Activated CD8-positive, alpha-beta T cell treated with anti-CD3 and anti-CD28 coated beads for 36 hours (primary cell): ENCODE measurements at regions not wholly inside any gene's neighbourhood (a gene's known extent, or its start where the extent isn't known, plus 50 kb on each side); places are given as distances from the start of the nearest gene placed in this dataset.

Source experiments
- ATAC-seq: fragments of 200-7000 bp; cut with Tn5 transposase; one replicate; pipeline ENCODE4 v1.10.0; 2021; ENCODE audit warnings: mild to moderate bottlenecking, moderate library complexity
- CTCF ChIA-PET: fragments of 350-600 bp; sonication (Branson Sonifier 250); formaldehyde crosslinking; loops from one replicate; lab custom pipeline; 2021; ENCODE audit warnings: antibody characterized with exemption; lab: Charles Lee
- POLR2A ChIA-PET: fragments of 350-600 bp; sonication (Branson Sonifier 250); formaldehyde crosslinking; loops from one replicate; lab custom pipeline; 2021; ENCODE audit warnings: antibody characterized with exemption; lab: Charles Lee
- DNase-seq: peaks from one replicate; pipeline ENCODE4 v3.0.0-alpha.2; 2020
- H3K27ac Mint-ChIP-seq: one replicate; pipeline ENCODE4 v1.8.0; 2021; ENCODE audit warnings: mild to moderate bottlenecking, mixed read lengths
- H3K27me3 Mint-ChIP-seq: one replicate; pipeline ENCODE4 v1.8.0; 2021; ENCODE audit warnings: mixed read lengths
- H3K36me3 Mint-ChIP-seq: one replicate; pipeline ENCODE4 v1.8.0; 2021; ENCODE audit warnings: low read depth, mixed read lengths
- H3K4me1 Mint-ChIP-seq: one replicate; pipeline ENCODE4 v1.8.0; 2021; ENCODE audit warnings: low read depth, mixed read lengths
- H3K4me3 Mint-ChIP-seq: one replicate; pipeline ENCODE4 v1.8.0; 2021; ENCODE audit warnings: mild to moderate bottlenecking, moderate library complexity, mixed read lengths
- H3K9me3 Mint-ChIP-seq: one replicate; pipeline ENCODE4 v1.8.0; 2021; ENCODE audit warnings: mixed read lengths
- intact Hi-C: fragments of 100-400 bp; cut with micrococcal nuclease; formaldehyde crosslinking; loops from one replicate; pipeline ENCODE4 v1.10.0; 2022
- TF ChIP-seq, protein P1 (sequence below): fragments of 200-600 bp; IDR thresholded peaks from one replicate; pipeline ENCODE4 v1.8.0; 2022; ENCODE audit warnings: antibody characterized with exemption, mild to moderate bottlenecking

DNA sequence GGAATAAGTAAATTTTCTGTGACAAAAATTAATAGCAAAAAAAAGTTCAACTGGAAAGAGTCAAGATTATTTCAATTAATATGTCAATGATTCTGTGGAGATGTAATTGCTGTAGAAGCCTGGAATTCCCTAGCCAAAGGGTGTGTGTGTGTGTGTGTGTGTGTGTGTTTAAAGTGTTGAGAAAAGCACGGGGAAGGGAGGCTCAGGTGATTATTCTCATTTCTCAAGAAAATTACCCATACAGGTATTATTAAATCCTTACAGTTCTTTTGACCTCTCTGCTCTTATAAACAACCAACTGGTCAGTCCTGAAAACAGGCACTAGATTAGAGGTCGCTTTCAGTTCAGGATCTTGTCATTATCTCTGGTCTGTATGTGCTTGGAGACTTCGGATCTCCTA lies 129.3 kb upstream of the SASH1 start:
- Mint-ChIP-seq H3K4me3 (no peak overlapping the region), H3K4me1 (no peaks in the 10 kb centered on the region), H3K27me3 (peaks cover 56% of the 10 kb centered on the region), H3K36me3 (no peaks in the 10 kb centered on the region), H3K27ac (no peak overlapping the region), H3K9me3 (no peaks in the 10 kb centered on the region)
- TF ChIP-seq, protein P1, sequence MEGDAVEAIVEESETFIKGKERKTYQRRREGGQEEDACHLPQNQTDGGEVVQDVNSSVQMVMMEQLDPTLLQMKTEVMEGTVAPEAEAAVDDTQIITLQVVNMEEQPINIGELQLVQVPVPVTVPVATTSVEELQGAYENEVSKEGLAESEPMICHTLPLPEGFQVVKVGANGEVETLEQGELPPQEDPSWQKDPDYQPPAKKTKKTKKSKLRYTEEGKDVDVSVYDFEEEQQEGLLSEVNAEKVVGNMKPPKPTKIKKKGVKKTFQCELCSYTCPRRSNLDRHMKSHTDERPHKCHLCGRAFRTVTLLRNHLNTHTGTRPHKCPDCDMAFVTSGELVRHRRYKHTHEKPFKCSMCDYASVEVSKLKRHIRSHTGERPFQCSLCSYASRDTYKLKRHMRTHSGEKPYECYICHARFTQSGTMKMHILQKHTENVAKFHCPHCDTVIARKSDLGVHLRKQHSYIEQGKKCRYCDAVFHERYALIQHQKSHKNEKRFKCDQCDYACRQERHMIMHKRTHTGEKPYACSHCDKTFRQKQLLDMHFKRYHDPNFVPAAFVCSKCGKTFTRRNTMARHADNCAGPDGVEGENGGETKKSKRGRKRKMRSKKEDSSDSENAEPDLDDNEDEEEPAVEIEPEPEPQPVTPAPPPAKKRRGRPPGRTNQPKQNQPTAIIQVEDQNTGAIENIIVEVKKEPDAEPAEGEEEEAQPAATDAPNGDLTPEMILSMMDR: no peak
- ChIA-PET CTCF (interaction anchor here (0.6 kb wide), 1 partner anchor 298 kb away, joined by 3 read pairs; no protein-coding TSS in a partner anchor), POLR2A (no interaction called here)
- ATAC-seq: no peak
- no peak for DNase-seq
- intact Hi-C loops: no loop called here

DNA sequence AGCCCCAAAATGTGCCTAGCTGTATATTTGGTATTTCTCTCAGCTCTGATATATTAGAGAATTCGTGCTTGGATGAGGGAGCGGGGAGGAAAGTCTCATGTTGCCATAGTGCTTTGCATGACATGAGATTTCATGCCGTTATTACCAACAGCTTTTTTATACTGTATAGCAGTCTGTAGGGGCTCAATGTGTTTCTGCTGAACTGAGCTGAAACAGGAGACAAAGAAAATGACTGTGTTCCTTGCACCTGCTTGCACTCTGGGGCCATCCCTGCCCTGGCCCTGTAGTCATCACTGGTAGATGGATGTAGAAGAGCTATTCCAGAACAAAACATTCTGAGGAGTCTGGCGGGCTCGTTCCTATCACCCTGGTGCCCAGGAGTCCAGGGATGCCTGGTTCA lies 128.0 kb upstream of the SASH1 start:
- DNase-seq (no peak), ATAC-seq (no peak)
- H3K4me3 Mint-ChIP-seq: no peak overlapping the region
- ChIA-PET CTCF (no interaction called here), POLR2A (no interaction called here)
- intact Hi-C loops: no loop called here
- H3K4me1 Mint-ChIP-seq: no peaks in the 10 kb centered on the region
- peaks cover 51% of the 10 kb centered on the region for H3K27me3 Mint-ChIP-seq
- TF ChIP-seq, protein P1: no peak
- no peak overlapping the region for H3K27ac Mint-ChIP-seq
- no peaks in the 10 kb centered on the region for H3K9me3 Mint-ChIP-seq
- H3K36me3 Mint-ChIP-seq: no peaks in the 10 kb centered on the region

DNA sequence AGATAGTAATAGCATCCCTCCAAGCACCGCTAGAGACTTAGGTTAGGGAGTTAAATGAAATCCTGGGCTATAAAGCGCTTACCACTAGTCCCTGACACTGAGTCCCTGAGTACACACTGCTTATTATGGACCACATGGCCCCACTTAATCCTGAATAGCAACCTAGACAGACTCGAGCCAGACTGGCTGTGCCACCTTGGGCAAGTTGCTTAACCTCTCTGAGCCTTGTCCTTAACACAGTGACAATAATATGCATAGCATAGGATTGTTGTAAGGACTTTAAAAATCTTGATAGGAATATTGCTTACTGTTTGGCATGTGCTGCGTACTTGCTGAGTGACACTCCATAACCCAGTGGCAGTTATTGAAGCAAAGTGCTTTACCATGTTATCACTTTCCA lies 125.6 kb upstream of the SASH1 start:
- Mint-ChIP-seq H3K27me3 (peaks cover 50% of the 10 kb centered on the region), H3K4me3 (no peak overlapping the region), H3K27ac (no peak overlapping the region), H3K4me1 (no peaks in the 10 kb centered on the region), H3K9me3 (no peaks in the 10 kb centered on the region), H3K36me3 (no peaks in the 10 kb centered on the region)
- ChIA-PET CTCF (no interaction called here), POLR2A (no interaction called here)
- ATAC-seq (no peak), DNase-seq (no peak)
- intact Hi-C loops: no loop called here
- TF ChIP-seq, protein P1: no peak

DNA sequence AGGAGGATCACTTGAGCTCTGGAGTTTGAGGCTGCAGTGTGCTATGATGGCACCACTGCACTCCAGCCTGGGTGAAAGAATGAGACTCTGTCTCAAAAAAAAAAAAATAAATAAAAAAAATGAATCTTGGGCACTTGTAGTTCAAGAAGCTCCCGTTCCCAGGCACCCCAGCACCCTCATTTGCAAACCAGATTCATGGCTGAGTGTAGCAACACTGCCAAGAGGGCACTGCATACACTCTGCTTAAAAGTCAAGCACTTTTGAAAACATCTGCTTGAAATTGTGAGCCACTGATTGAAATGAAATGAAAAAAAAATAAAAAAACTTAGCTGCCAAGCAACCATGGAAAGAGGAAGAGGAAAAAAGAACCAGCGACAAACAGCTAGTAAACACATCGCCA lies 124.7 kb upstream of the SASH1 start:
- Mint-ChIP-seq H3K4me3 (no peak overlapping the region), H3K4me1 (no peaks in the 10 kb centered on the region), H3K36me3 (no peaks in the 10 kb centered on the region), H3K9me3 (no peaks in the 10 kb centered on the region), H3K27me3 (peaks cover 47% of the 10 kb centered on the region), H3K27ac (no peak overlapping the region)
- intact Hi-C loops: no loop called here
- ChIA-PET CTCF (no interaction called here), POLR2A (no interaction called here)
- ATAC-seq: no peak
- DNase-seq: no peak
- TF ChIP-seq, protein P1: no peak

DNA sequence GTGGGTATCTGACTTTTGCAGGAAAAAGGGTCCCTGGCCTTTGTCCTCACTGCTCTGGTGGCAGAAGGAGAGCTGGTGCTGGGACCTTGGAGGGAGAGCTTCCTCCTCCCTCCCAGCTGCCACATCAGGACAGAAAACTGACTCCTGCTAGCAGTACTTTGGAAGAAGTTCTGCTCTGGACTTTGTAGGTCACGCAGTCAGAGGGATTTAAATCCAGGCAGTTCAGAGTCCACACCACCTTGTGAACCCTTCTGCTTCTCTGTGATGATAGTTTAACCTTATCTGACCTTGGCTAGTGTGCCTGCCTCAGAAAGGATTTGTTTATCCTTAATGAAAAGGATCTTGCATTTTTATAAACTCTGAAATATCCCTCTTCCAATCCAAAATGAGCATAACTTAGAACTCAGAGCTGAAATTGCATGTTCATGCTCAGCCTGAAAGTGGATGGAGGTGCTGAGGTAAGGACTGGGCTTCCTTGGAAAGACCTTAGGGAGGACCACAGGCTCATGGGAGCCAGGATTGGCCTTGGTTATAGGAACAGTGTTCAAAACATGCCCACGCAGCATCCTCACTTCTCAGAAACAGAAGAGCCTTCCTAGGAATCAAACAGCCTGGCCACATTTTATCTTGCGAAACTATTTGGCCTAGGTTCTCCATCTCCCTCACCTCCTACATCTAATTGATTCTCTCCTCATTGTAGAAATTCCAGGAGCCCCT lies 123.9 kb upstream of the SASH1 start:
- TF ChIP-seq, protein P1: no peak
- Mint-ChIP-seq H3K4me3 (no peak overlapping the region), H3K9me3 (no peaks in the 10 kb centered on the region), H3K4me1 (no peaks in the 10 kb centered on the region), H3K27me3 (peaks cover 42% of the 10 kb centered on the region), H3K36me3 (no peaks in the 10 kb centered on the region), H3K27ac (no peak overlapping the region)
- intact Hi-C loops: no loop called here
- ATAC-seq (no peak), DNase-seq (no peak)
- POLR2A ChIA-PET: no interaction called here
- CTCF ChIA-PET: no interaction called here
